ENCODE measurements at regions not wholly inside any gene's neighbourhood (a gene's known extent, or its start where the extent isn't known, plus 50 kb on each side); places are given as distances from the start of the nearest gene placed in this dataset.

GRCh38 chr3:74434406-74434805, 180.1 kb downstream of the CNTN3 start:
- DNase-seq (ENCODE audit: low read depth, low spot score) = no peak
- H3K27ac ChIP-seq (ENCODE audit: low read length) = no peak overlapping the region
- H3K36me3 ChIP-seq (ENCODE audit: control insufficient read depth, insufficient read depth, low read length) = no peaks in the 10 kb centered on the region
- WGBS (ENCODE audit: insufficient coverage, insufficient read length) = no CpG with 5 or more reads among the region's 2 CpGs
- H3K27me3 ChIP-seq (ENCODE audit: control insufficient read depth, insufficient read depth, low read length) = no peaks in the 10 kb centered on the region
- no peaks in the 10 kb centered on the region for H3K4me1 ChIP-seq (ENCODE audit: control insufficient read depth, insufficient read depth, low read length)
- no peaks in the 10 kb centered on the region for H3K9me3 ChIP-seq (ENCODE audit: control insufficient read depth, insufficient read depth, low read length)
- H3K4me3 ChIP-seq (ENCODE audit: low read length) = no peak overlapping the region

- Histone ChIP-seq H3K9me3 (ENCODE audit: control insufficient read depth, insufficient read depth, low read length) (no peaks in the 10 kb centered on the region), H3K27ac (ENCODE audit: low read length) (no peak overlapping the region), H3K4me3 (ENCODE audit: low read length) (no peak overlapping the region), H3K36me3 (ENCODE audit: control insufficient read depth, insufficient read depth, low read length) (no peaks in the 10 kb centered on the region), H3K4me1 (ENCODE audit: control insufficient read depth, insufficient read depth, low read length) (no peaks in the 10 kb centered on the region), H3K27me3 (ENCODE audit: control insufficient read depth, insufficient read depth, low read length) (no peaks in the 10 kb centered on the region)
- DNase-seq (ENCODE audit: low read depth, low spot score) = no peak
- WGBS (ENCODE audit: insufficient coverage, insufficient read length) = no CpG with 5 or more reads among the region's 2 CpGs
Observed at GRCh38 chr3:74426571-74426970, 187.9 kb downstream of the CNTN3 start.

GRCh38 chr3:74423867-74424266, 190.6 kb downstream of the CNTN3 start:
- Histone ChIP-seq H3K27ac (ENCODE audit: low read length) (no peak overlapping the region), H3K4me1 (ENCODE audit: control insufficient read depth, insufficient read depth, low read length) (no peaks in the 10 kb centered on the region), H3K27me3 (ENCODE audit: control insufficient read depth, insufficient read depth, low read length) (no peaks in the 10 kb centered on the region), H3K4me3 (ENCODE audit: low read length) (no peak overlapping the region), H3K9me3 (ENCODE audit: control insufficient read depth, insufficient read depth, low read length) (no peaks in the 10 kb centered on the region), H3K36me3 (ENCODE audit: control insufficient read depth, insufficient read depth, low read length) (no peaks in the 10 kb centered on the region)
- no peak for DNase-seq (ENCODE audit: low read depth, low spot score)
- WGBS (ENCODE audit: insufficient coverage, insufficient read length) = no CpG with 5 or more reads among the region's 2 CpGs

- Histone ChIP-seq H3K4me1 (ENCODE audit: control insufficient read depth, insufficient read depth, low read length) (peaks cover 1% of the 10 kb centered on the region; the same call in 1 of the 2 replicates), H3K9me3 (ENCODE audit: control insufficient read depth, insufficient read depth, low read length) (no peaks in the 10 kb centered on the region), H3K36me3 (ENCODE audit: control insufficient read depth, insufficient read depth, low read length) (no peaks in the 10 kb centered on the region), H3K4me3 (ENCODE audit: low read length) (no peak overlapping the region), H3K27me3 (ENCODE audit: control insufficient read depth, insufficient read depth, low read length) (no peaks in the 10 kb centered on the region), H3K27ac (ENCODE audit: low read length) (no peak overlapping the region)
- WGBS (ENCODE audit: insufficient coverage, insufficient read length) = no CpG with 5 or more reads among the region's 2 CpGs
- no peak for DNase-seq (ENCODE audit: low read depth, low spot score)
Observed at GRCh38 chr3:74420538-74421124, 193.8 kb downstream of the CNTN3 start.

GRCh38 chr3:74415731-74416130, 198.7 kb downstream of the CNTN3 start:
- Histone ChIP-seq H3K27me3 (ENCODE audit: control insufficient read depth, insufficient read depth, low read length) (0 out of 2 replicates have a peak, but pooled peaks cover 2% of the 10 kb centered on the region), H3K4me3 (ENCODE audit: low read length) (no peak overlapping the region), H3K27ac (ENCODE audit: low read length) (no peak overlapping the region), H3K9me3 (ENCODE audit: control insufficient read depth, insufficient read depth, low read length) (no peaks in the 10 kb centered on the region), H3K36me3 (ENCODE audit: control insufficient read depth, insufficient read depth, low read length) (no peaks in the 10 kb centered on the region), H3K4me1 (ENCODE audit: control insufficient read depth, insufficient read depth, low read length) (peaks cover 5% of the 10 kb centered on the region; the same call in 1 of the 2 replicates)
- WGBS (ENCODE audit: insufficient coverage, insufficient read length) = no CpG with 5 or more reads among the region's 3 CpGs
- DNase-seq (ENCODE audit: low read depth, low spot score) = peak; percentile 45

- WGBS (ENCODE audit: insufficient coverage, insufficient read length) = no CpG with 5 or more reads among the region's 3 CpGs
- no peaks in the 10 kb centered on the region for H3K9me3 ChIP-seq (ENCODE audit: control insufficient read depth, insufficient read depth, low read length)
- peaks cover 5% of the 10 kb centered on the region; the same call in 1 of the 2 replicates for H3K4me1 ChIP-seq (ENCODE audit: control insufficient read depth, insufficient read depth, low read length)
- H3K36me3 ChIP-seq (ENCODE audit: control insufficient read depth, insufficient read depth, low read length) = no peaks in the 10 kb centered on the region
- no peak overlapping the region for H3K4me3 ChIP-seq (ENCODE audit: low read length)
- DNase-seq (ENCODE audit: low read depth, low spot score) = no peak
- H3K27me3 ChIP-seq (ENCODE audit: control insufficient read depth, insufficient read depth, low read length) = 0 out of 2 replicates have a peak, but pooled peaks cover 2% of the 10 kb centered on the region
- no peak overlapping the region for H3K27ac ChIP-seq (ENCODE audit: low read length)
Observed at GRCh38 chr3:74413547-74414241, 200.8 kb downstream of the CNTN3 start.

- no peak overlapping the region for H3K4me3 ChIP-seq (ENCODE audit: low read length)
- DNase-seq (ENCODE audit: low read depth, low spot score) = no peak
- WGBS (ENCODE audit: insufficient coverage, insufficient read length) = no CpG with 5 or more reads among the region's 2 CpGs
Observed at GRCh38 chr3:74410276-74410941, 204.1 kb downstream of the CNTN3 start.

GRCh38 chr3:74409066-74409465, 205.4 kb downstream of the CNTN3 start:
- Histone ChIP-seq H3K27me3 (ENCODE audit: control insufficient read depth, insufficient read depth, low read length) (0 out of 2 replicates have a peak, but pooled peaks cover 2% of the 10 kb centered on the region), H3K27ac (ENCODE audit: low read length) (no peak overlapping the region), H3K9me3 (ENCODE audit: control insufficient read depth, insufficient read depth, low read length) (no peaks in the 10 kb centered on the region), H3K4me3 (ENCODE audit: low read length) (no peak overlapping the region), H3K36me3 (ENCODE audit: control insufficient read depth, insufficient read depth, low read length) (no peaks in the 10 kb centered on the region), H3K4me1 (ENCODE audit: control insufficient read depth, insufficient read depth, low read length) (peaks cover 2% of the 10 kb centered on the region; the same call in 1 of the 2 replicates)
- DNase-seq (ENCODE audit: low read depth, low spot score) = no peak

More at GRCh38 chr3:74410276-74410941, 204.1 kb downstream of the CNTN3 start:
- no peaks in the 10 kb centered on the region for H3K36me3 ChIP-seq (ENCODE audit: control insufficient read depth, insufficient read depth, low read length)
- H3K27me3 ChIP-seq (ENCODE audit: control insufficient read depth, insufficient read depth, low read length) = 0 out of 2 replicates have a peak, but pooled peaks cover 2% of the 10 kb centered on the region
- peaks cover 3% of the 10 kb centered on the region; the same call in 1 of the 2 replicates for H3K4me1 ChIP-seq (ENCODE audit: control insufficient read depth, insufficient read depth, low read length)
- H3K27ac ChIP-seq (ENCODE audit: low read length) = no peak overlapping the region
- no peaks in the 10 kb centered on the region for H3K9me3 ChIP-seq (ENCODE audit: control insufficient read depth, insufficient read depth, low read length)

GRCh38 chr3:74403307-74403706, 211.2 kb downstream of the CNTN3 start:
- WGBS (ENCODE audit: insufficient coverage, insufficient read length) = no CpG with 5 or more reads among the region's 2 CpGs
- no peak for DNase-seq (ENCODE audit: low read depth, low spot score)
- Histone ChIP-seq H3K9me3 (ENCODE audit: control insufficient read depth, insufficient read depth, low read length) (no peaks in the 10 kb centered on the region), H3K36me3 (ENCODE audit: control insufficient read depth, insufficient read depth, low read length) (no peaks in the 10 kb centered on the region), H3K4me1 (ENCODE audit: control insufficient read depth, insufficient read depth, low read length) (no peaks in the 10 kb centered on the region), H3K4me3 (ENCODE audit: low read length) (no peak overlapping the region), H3K27ac (ENCODE audit: low read length) (no peak overlapping the region), H3K27me3 (ENCODE audit: control insufficient read depth, insufficient read depth, low read length) (no peaks in the 10 kb centered on the region)

GRCh38 chr3:74402821-74403220, 211.6 kb downstream of the CNTN3 start:
- H3K4me3 ChIP-seq (ENCODE audit: low read length) = no peak overlapping the region
- no peaks in the 10 kb centered on the region for H3K9me3 ChIP-seq (ENCODE audit: control insufficient read depth, insufficient read depth, low read length)
- no CpG with 5 or more reads among the region's 3 CpGs for WGBS (ENCODE audit: insufficient coverage, insufficient read length)
- no peaks in the 10 kb centered on the region for H3K27me3 ChIP-seq (ENCODE audit: control insufficient read depth, insufficient read depth, low read length)
- H3K27ac ChIP-seq (ENCODE audit: low read length) = no peak overlapping the region
- no peak for DNase-seq (ENCODE audit: low read depth, low spot score)
- no peaks in the 10 kb centered on the region for H3K36me3 ChIP-seq (ENCODE audit: control insufficient read depth, insufficient read depth, low read length)
- no peaks in the 10 kb centered on the region for H3K4me1 ChIP-seq (ENCODE audit: control insufficient read depth, insufficient read depth, low read length)
